GM18511 (cell line): ENCODE measurements at regions not wholly inside any gene's neighbourhood (a gene's known extent, or its start where the extent isn't known, plus 50 kb on each side); places are given as distances from the start of the nearest gene placed in this dataset.

Experiments
- ATAC-seq: cut with Tn5 transposase; IDR thresholded peaks from one replicate; pipeline ENCODE4 v1.9.1; 2021; ENCODE audit warnings: mild to moderate bottlenecking, moderate library complexity; ENCODE audit not compliant: unreplicated experiment

- ATAC-seq: no peak
Observed at GRCh38 chr1:4110888-4111287, 210.8 kb upstream of the C1orf174 start.

GRCh38 chr1:4113897-4114296, 213.8 kb upstream of the C1orf174 start:
- no peak for ATAC-seq

- no peak for ATAC-seq
Observed at GRCh38 chr1:4115191-4115900, 215.3 kb upstream of the C1orf174 start.

GRCh38 chr1:4117196-4117595, 217.1 kb upstream of the C1orf174 start:
- no peak for ATAC-seq

GRCh38 chr1:4118746-4119515, 218.9 kb upstream of the C1orf174 start:
- ATAC-seq: no peak

- no peak for ATAC-seq
Observed at GRCh38 chr1:4119516-4120220, 219.6 kb upstream of the C1orf174 start.

- ATAC-seq: no peak
Observed at GRCh38 chr1:4120557-4121292, 220.7 kb upstream of the C1orf174 start.

GRCh38 chr1:4121293-4121684, 221.2 kb upstream of the C1orf174 start:
- no peak for ATAC-seq

- no peak for ATAC-seq
Observed at GRCh38 chr1:4121834-4122512, 221.9 kb upstream of the C1orf174 start.

- no peak for ATAC-seq
Observed at GRCh38 chr1:4122513-4123160, 222.6 kb upstream of the C1orf174 start.

GRCh38 chr1:4124631-4125145, 224.6 kb upstream of the C1orf174 start:
- ATAC-seq: no peak

- no peak for ATAC-seq
Observed at GRCh38 chr1:4126251-4126650, 226.2 kb upstream of the C1orf174 start.

GRCh38 chr1:4126731-4127591, 226.9 kb upstream of the C1orf174 start:
- no peak for ATAC-seq

GRCh38 chr1:4127592-4128140, 227.6 kb upstream of the C1orf174 start:
- no peak for ATAC-seq

GRCh38 chr1:4128616-4129015, 228.5 kb upstream of the C1orf174 start:
- ATAC-seq: no peak

GRCh38 chr1:4129693-4130092, 229.6 kb upstream of the C1orf174 start:
- no peak for ATAC-seq

GRCh38 chr1:4130096-4130495, 230.0 kb upstream of the C1orf174 start:
- no peak for ATAC-seq

GRCh38 chr1:4131734-4132133, 231.7 kb upstream of the C1orf174 start:
- ATAC-seq: no peak
